Esophagus squamous epithelium (tissue), 4 donors: ENCODE measurements at regions not wholly inside any gene's neighbourhood (a gene's known extent, or its start where the extent isn't known, plus 50 kb on each side); places are given as distances from the start of the nearest gene placed in this dataset.

Experiments used
- POLR2A ChIP-seq, 4 donors: fragments of 450-650 bp; IDR thresholded peaks; one replicate each; pipeline ENCODE4 v1.6.1; 2017; ENCODE audit warnings: antibody characterized with exemption in 4 of 4, mild to moderate bottlenecking in 4 of 4, moderate library complexity in 3 of 4
- TF ChIP-seq, protein P1 (sequence below), 6 experiments: fragments of 450-650 bp in 4 of 6; fragments of 200-600 bp in 2 of 6; sonication (generic) in 2 of 6; IDR thresholded peaks; one replicate each; pipeline ENCODE4 v1.5.1; 2016 to 2019; ENCODE audit warnings: antibody characterized with exemption in 6 of 6, mild to moderate bottlenecking in 4 of 6, moderate library complexity in 4 of 6

- TF ChIP-seq, protein P1, sequence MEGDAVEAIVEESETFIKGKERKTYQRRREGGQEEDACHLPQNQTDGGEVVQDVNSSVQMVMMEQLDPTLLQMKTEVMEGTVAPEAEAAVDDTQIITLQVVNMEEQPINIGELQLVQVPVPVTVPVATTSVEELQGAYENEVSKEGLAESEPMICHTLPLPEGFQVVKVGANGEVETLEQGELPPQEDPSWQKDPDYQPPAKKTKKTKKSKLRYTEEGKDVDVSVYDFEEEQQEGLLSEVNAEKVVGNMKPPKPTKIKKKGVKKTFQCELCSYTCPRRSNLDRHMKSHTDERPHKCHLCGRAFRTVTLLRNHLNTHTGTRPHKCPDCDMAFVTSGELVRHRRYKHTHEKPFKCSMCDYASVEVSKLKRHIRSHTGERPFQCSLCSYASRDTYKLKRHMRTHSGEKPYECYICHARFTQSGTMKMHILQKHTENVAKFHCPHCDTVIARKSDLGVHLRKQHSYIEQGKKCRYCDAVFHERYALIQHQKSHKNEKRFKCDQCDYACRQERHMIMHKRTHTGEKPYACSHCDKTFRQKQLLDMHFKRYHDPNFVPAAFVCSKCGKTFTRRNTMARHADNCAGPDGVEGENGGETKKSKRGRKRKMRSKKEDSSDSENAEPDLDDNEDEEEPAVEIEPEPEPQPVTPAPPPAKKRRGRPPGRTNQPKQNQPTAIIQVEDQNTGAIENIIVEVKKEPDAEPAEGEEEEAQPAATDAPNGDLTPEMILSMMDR (IDR thresholded peaks at IDR 0.05) = no peak
- no peak for TF ChIP-seq POLR2A (IDR thresholded peaks at IDR 0.05)
Observed at GRCh38 chr7:16357474-16357873, 63.9 kb downstream of the CRPPA start.
